DMS 273 (cell line): ENCODE measurements at regions not wholly inside any gene's neighbourhood (a gene's known extent, or its start where the extent isn't known, plus 50 kb on each side); places are given as distances from the start of the nearest gene placed in this dataset.

Experiments
- DNase-seq: peaks from one replicate; lab custom pipeline; 2025; ENCODE audit not compliant: unreplicated experiment; lab: John Stamatoyannopoulos, UW

DNA sequence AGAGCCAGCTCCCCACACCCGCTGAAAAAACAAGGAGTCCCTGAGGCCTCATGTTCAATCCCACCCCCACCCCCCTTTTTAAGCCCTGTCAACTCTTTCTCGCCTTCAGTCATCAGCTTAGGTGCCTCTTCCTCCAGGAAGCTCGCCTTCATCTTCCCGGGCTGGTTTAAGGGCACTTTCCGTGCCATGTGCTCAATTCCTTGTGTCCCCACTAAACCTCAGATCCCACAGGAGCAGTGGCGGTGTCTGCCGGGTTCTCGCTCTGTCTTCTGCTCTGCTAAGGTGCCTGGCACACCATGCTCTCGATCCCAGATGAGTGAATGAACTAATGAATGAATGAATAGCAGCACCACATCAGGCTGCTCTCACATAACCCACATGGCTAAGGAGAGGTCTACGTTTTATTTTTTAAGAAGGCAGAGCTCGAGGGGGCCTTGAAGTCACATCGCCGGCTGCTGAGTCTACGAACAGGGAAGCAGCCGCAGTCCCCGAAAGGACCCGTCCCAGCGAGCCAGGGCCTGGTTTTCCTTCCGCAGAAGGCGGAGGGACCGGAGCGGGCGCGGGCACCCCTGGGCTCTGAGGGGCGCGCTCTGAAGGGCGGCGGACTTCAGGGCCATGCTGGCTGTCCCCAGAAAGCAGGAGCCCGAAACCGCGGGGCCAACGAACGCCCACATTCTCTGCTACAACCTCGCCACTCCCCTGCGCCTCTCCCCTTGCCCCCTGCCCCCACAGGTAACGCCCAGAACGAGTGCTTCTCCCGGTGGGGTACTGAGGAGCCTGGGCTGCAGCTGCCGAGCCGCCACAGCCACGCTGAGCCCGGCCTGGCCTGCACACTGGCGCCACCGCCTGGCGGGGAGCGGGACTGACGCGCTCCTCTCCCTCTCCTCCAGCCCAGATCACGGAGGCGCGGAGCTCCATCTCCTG lies 73.4 kb upstream of the KCNMA1 start:
- DNase-seq = peak; percentile 82

GRCh38 chr10:77710081-77710551 lies 72.5 kb upstream of the KCNMA1 start:
- no peak for DNase-seq

DNA sequence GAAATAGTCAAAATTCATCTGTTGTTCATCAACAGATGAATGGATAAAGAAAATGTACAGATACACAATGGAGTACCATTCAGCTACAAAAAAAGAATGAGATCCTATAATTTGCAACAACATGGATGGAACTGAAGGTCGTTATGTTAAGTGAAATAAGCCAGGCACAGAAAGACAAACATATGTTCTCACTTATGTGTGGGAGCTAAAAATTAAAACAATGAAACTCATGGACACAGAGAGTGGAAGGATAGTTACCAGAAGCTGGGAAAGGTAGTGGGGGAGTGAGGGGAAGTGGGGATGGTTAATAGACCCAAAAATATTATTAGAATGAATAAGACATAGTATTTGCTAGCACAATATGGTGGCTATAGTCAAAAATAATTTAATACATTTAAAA lies 70.0 kb upstream of the KCNMA1 start:
- no peak for DNase-seq

GRCh38 chr10:77702166-77702565 lies 64.6 kb upstream of the KCNMA1 start:
- DNase-seq = peak; percentile 34

GRCh38 chr10:77700086-77700485 lies 62.5 kb upstream of the KCNMA1 start:
- DNase-seq = no peak

GRCh38 chr10:77699080-77699645 lies 61.6 kb upstream of the KCNMA1 start:
- no peak for DNase-seq

DNA sequence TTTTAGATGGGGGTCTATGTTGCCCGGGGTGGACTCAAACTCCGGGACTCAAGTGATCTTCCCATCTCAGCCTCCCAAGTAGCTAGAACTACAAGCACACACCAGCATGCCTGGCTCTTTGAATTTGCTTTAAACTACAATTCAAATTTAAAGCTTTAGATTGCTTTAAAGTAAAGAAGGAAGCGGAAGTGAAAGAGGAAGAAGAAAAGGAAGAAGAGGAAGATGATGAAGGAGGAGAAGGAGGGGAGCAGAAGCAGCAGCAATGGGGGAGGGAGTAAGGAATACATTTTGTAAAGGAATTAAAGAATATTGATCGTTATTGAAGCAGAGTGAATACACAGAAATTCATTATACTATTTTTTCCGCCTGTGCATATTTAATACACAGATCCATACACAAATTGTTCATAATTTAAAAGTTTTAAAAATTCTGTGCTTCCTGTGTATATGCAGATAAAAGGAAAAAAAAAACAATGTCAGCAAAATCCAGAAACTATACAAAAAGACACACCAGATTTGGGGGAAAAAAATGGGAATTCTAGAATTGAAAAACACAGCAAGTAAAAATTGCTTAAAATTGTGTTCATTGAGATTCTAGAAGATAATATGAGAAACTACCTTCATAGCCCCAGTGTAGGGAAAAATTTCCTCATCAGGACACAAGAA lies 60.8 kb upstream of the KCNMA1 start:
- DNase-seq = no peak

- DNase-seq = no peak
Observed at GRCh38 chr10:77696584-77696983, 59.0 kb upstream of the KCNMA1 start.

DNA sequence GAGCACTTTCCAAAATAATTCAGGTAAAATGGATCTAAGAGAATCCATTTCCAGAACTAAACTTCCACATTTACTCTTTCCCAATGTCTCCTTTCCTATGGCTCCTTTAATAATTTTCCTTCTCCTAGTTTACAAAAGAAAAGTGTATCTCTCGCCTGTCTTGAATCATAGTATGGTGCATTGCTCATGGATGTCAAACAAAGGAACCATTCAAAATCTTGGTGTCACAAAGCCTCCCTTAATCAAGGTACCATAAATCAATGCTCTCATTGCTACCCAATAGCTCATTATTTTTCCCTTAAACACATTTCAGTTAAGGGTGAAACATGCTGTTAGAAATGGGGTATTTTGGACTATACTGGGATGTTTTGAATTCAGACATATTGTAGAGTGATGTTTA lies 57.6 kb upstream of the KCNMA1 start:
- DNase-seq = no peak

- DNase-seq = peak; percentile 3
Observed at GRCh38 chr10:77692782-77693181, 55.2 kb upstream of the KCNMA1 start.

DNA sequence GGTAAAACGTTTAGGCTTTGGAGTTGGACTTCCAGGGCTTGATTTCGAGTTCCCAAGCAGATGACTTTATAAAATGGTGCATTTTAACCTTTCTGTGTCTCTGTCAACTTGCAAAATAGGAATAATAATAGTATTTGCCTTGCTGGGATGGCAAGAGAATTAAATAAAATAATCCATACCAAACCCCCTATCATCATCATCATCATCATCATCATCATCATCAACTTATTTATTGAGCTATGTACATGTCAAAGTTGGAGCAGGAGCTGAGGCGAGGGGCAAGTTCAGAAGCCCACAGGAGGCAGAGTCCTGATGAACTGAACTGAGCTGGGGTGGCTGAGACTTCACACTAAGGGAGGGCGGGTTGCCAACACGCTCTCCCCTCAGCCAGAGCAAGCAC lies 51.7 kb upstream of the KCNMA1 start:
- no peak for DNase-seq

DNA sequence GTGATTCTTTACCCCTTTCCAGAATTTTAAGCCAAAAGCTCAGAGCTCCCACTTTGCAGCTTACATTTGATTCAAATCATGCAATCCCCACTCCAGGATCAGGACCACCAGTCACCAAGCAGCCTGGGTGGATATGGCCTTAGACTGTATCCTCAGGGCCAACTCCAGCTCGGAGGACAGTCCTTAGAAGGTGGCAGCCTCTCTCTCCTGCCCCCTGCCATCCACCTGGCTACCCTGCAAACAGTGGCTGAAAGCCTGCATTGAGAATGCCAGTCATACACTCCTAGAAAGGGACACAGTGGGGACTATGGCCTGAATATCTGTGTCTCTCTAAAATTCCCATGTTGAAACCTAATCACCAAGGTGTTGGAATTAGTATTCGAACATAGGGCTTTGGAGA lies 50.0 kb upstream of the KCNMA1 start:
- no peak for DNase-seq
